Activated CD4-positive, alpha-beta memory T cell treated with anti-CD3 and anti-CD28 coated beads for 36 hours (primary cell): ENCODE measurements at regions not wholly inside any gene's neighbourhood (a gene's known extent, or its start where the extent isn't known, plus 50 kb on each side); places are given as distances from the start of the nearest gene placed in this dataset.

Experiments
- CTCF ChIA-PET: fragments of 350-600 bp; sonication (Branson Sonifier 250); formaldehyde crosslinking; loops from one replicate; lab custom pipeline; 2021; ENCODE audit warnings: antibody characterized with exemption, inconsistent platforms; lab: Charles Lee
- POLR2A ChIA-PET: fragments of 350-600 bp; sonication (Branson Sonifier 250); formaldehyde crosslinking; loops from one replicate; lab custom pipeline; 2021; ENCODE audit warnings: antibody characterized with exemption; lab: Charles Lee
- DNase-seq: peaks from one replicate; pipeline ENCODE4 v3.0.0-alpha.2; 2020
- H3K27ac Mint-ChIP-seq: one replicate; pipeline ENCODE4 v1.8.0; 2021; ENCODE audit warnings: mixed read lengths
- H3K27me3 Mint-ChIP-seq: one replicate; pipeline ENCODE4 v1.8.0; 2021; ENCODE audit warnings: mixed read lengths
- H3K36me3 Mint-ChIP-seq: one replicate; pipeline ENCODE4 v1.8.0; 2021; ENCODE audit warnings: mixed read lengths
- H3K4me1 Mint-ChIP-seq: one replicate; pipeline ENCODE4 v1.8.0; 2021; ENCODE audit warnings: low read depth, mixed read lengths
- H3K4me3 Mint-ChIP-seq: one replicate; pipeline ENCODE4 v1.8.0; 2021; ENCODE audit warnings: mild to moderate bottlenecking, mixed read lengths
- H3K9me3 Mint-ChIP-seq: one replicate; pipeline ENCODE4 v1.8.0; 2021; ENCODE audit warnings: mixed read lengths
- intact Hi-C: fragments of 100-400 bp; cut with micrococcal nuclease; formaldehyde crosslinking; loops from one replicate; pipeline ENCODE4 v1.15.1; 2023

- H3K4me3 Mint-ChIP-seq = no peak overlapping the region
- DNase-seq = no peak
- H3K9me3 Mint-ChIP-seq = no peaks in the 10 kb centered on the region
- POLR2A ChIA-PET = no interaction called here
- peaks cover 10% of the 10 kb centered on the region for H3K27me3 Mint-ChIP-seq
- H3K4me1 Mint-ChIP-seq = no peaks in the 10 kb centered on the region
- no peaks in the 10 kb centered on the region for H3K36me3 Mint-ChIP-seq
- intact Hi-C loops = no loop called here
- CTCF ChIA-PET = no interaction called here
- no peak overlapping the region for H3K27ac Mint-ChIP-seq
Observed at GRCh38 chr2:593356-594026, 83.7 kb downstream of the TMEM18 start.

- ChIA-PET CTCF (no interaction called here), POLR2A (no interaction called here)
- Mint-ChIP-seq H3K27me3 (peaks cover 11% of the 10 kb centered on the region), H3K4me1 (no peaks in the 10 kb centered on the region), H3K9me3 (no peaks in the 10 kb centered on the region), H3K27ac (no peak overlapping the region), H3K36me3 (no peaks in the 10 kb centered on the region), H3K4me3 (no peak overlapping the region)
- no peak for DNase-seq
- intact Hi-C loops = no loop called here
Observed at GRCh38 chr2:592737-593136, 84.5 kb downstream of the TMEM18 start.

- CTCF ChIA-PET = no interaction called here
- peaks cover 3% of the 10 kb centered on the region for H3K4me1 Mint-ChIP-seq
- H3K27me3 Mint-ChIP-seq = peaks cover 14% of the 10 kb centered on the region
- POLR2A ChIA-PET = no interaction called here
- intact Hi-C loops = no loop called here
- no peaks in the 10 kb centered on the region for H3K9me3 Mint-ChIP-seq
- no peak overlapping the region for H3K4me3 Mint-ChIP-seq
- DNase-seq = no peak
- no peaks in the 10 kb centered on the region for H3K36me3 Mint-ChIP-seq
- no peak overlapping the region for H3K27ac Mint-ChIP-seq
Observed at GRCh38 chr2:590214-591175, 86.7 kb downstream of the TMEM18 start.

GRCh38 chr2:589281-590130, 87.7 kb downstream of the TMEM18 start:
- Mint-ChIP-seq H3K9me3 (no peaks in the 10 kb centered on the region), H3K4me3 (no peak overlapping the region), H3K36me3 (no peaks in the 10 kb centered on the region), H3K4me1 (peaks cover 13% of the 10 kb centered on the region), H3K27ac (no peak overlapping the region), H3K27me3 (peaks cover 14% of the 10 kb centered on the region)
- POLR2A ChIA-PET = no interaction called here
- CTCF ChIA-PET = no interaction called here
- DNase-seq = no peak
- intact Hi-C loops = no loop called here

- no peak for DNase-seq
- Mint-ChIP-seq H3K4me3 (no peak overlapping the region), H3K27me3 (peaks cover 14% of the 10 kb centered on the region), H3K27ac (no peak overlapping the region), H3K9me3 (no peaks in the 10 kb centered on the region), H3K36me3 (no peaks in the 10 kb centered on the region), H3K4me1 (peaks cover 14% of the 10 kb centered on the region)
- ChIA-PET CTCF (no interaction called here), POLR2A (no interaction called here)
- intact Hi-C loops = no loop called here
Observed at GRCh38 chr2:588074-588645, 89.0 kb downstream of the TMEM18 start.

DNA sequence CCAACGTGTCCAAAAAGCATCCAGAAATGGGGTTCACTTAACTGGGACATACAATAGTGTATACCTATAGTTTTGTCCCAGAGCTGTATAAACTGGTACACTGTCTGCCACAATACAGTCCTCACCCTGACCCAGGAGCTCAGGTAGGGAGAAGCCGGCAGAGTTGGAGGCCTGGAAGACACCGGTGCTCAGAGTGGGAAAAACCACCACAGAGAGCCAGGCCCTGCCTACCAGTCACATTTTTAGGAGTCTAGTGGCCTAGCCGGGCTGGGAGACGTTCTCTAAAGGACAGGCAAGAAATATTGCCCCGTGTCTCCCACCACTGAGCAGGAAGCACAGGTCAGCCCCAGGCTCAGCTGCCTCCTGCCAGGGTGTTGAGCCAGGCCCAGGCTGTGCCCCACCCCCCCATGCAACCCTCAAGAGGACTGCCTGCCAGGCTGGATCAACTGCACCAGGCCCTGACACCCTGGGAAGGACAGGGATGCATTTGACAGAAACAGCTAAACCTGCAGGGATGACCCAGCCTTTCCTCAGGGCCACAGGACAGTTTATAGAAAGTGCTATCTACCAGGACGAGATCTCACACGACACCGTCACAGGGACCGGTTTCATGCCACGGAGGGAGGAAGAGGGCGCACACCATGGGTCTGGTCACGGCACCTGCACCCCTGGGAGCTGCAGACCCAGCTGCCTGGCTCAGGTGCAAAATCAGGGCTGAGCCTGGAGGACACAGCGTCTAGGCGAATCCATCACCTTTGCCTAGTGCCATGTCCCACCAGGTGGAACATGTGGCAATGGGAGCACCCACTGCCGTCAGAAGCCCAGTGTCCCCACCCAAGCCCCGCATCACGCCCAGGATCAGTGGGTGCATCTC, 89.9 kb downstream of the TMEM18 start:
- H3K27me3 Mint-ChIP-seq = peaks cover 14% of the 10 kb centered on the region
- H3K4me3 Mint-ChIP-seq = no peak overlapping the region
- H3K36me3 Mint-ChIP-seq = no peaks in the 10 kb centered on the region
- POLR2A ChIA-PET = no interaction called here
- no peaks in the 10 kb centered on the region for H3K9me3 Mint-ChIP-seq
- no peak overlapping the region for H3K27ac Mint-ChIP-seq
- DNase-seq = no peak
- H3K4me1 Mint-ChIP-seq = peaks cover 14% of the 10 kb centered on the region
- intact Hi-C loops = no loop called here
- CTCF ChIA-PET = no interaction called here

DNA sequence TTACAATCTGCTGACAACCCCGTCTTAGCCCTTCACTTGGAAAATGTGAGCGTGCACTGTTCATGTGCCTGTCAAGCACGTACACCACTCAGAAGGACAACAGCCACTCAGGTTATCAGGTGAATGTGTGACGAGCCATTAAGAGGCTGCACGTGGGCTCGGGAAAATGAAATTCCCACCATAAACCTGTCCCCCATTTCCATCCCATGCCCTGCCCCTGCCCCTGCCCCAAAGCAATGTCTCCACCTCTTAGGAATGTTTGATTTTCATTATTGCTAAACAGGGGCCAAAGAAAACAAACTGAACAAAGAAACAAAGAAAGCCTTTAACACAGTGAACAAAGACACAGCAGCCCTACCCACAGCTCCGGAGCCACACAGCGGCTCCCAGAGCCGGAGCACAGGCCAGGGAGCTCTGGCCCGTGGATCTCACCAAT, 90.5 kb downstream of the TMEM18 start:
- intact Hi-C loops = no loop called here
- Mint-ChIP-seq H3K36me3 (no peaks in the 10 kb centered on the region), H3K27ac (no peak overlapping the region), H3K9me3 (no peaks in the 10 kb centered on the region), H3K4me1 (peaks cover 14% of the 10 kb centered on the region), H3K27me3 (peaks cover 14% of the 10 kb centered on the region), H3K4me3 (no peak overlapping the region)
- ChIA-PET POLR2A (no interaction called here), CTCF (no interaction called here)
- DNase-seq = no peak

- intact Hi-C loops = no loop called here
Observed at GRCh38 chr2:584863-585823, 92.1 kb downstream of the TMEM18 start.

DNA sequence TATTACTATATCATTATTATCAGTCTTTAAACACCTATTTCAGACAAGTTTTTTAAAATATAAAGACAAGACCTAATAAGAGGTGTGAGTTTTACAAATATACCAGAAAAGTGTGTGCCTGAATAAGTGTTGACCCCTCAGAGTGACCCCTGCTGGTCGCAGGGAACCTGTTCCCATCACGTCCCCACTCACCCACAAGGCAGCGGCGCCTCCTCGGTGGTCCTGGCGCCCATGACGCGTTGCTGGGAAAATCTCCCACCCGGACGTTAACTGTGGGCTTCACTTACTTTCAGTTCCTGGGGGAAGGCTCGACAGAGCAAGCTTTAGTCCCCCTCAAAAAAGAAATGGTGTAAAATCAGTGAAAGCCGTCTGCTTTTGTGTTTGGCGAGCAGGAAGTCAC, 93.5 kb downstream of the TMEM18 start:
- H3K4me3 Mint-ChIP-seq = no peak overlapping the region
- H3K27ac Mint-ChIP-seq = no peak overlapping the region
- ChIA-PET POLR2A (no interaction called here), CTCF (no interaction called here)
- no peaks in the 10 kb centered on the region for H3K9me3 Mint-ChIP-seq
- peaks cover 14% of the 10 kb centered on the region for H3K4me1 Mint-ChIP-seq
- H3K27me3 Mint-ChIP-seq = peaks cover 8% of the 10 kb centered on the region
- no peaks in the 10 kb centered on the region for H3K36me3 Mint-ChIP-seq
- no peak for DNase-seq
- intact Hi-C loops = no loop called here

More at GRCh38 chr2:584863-585823, 92.1 kb downstream of the TMEM18 start:
- no peaks in the 10 kb centered on the region for H3K9me3 Mint-ChIP-seq
- CTCF ChIA-PET = interaction anchor here (0.6 to 1.2 kb wide), 3 partner anchors 51 to 120 kb away, joined by 3 to 5 read pairs (median 3); no protein-coding TSS in a partner anchor
- peaks cover 7% of the 10 kb centered on the region for H3K27me3 Mint-ChIP-seq
- no peaks in the 10 kb centered on the region for H3K36me3 Mint-ChIP-seq
- H3K4me1 Mint-ChIP-seq = peaks cover 14% of the 10 kb centered on the region
- POLR2A ChIA-PET = no interaction called here
- peak overlapping the region; percentile 38 for H3K4me3 Mint-ChIP-seq
- peak; percentile 63 for DNase-seq
- no peak overlapping the region for H3K27ac Mint-ChIP-seq

- CTCF ChIA-PET = no interaction called here
- Mint-ChIP-seq H3K9me3 (no peaks in the 10 kb centered on the region), H3K27ac (no peak overlapping the region), H3K36me3 (no peaks in the 10 kb centered on the region), H3K27me3 (peaks cover 7% of the 10 kb centered on the region), H3K4me1 (peaks cover 14% of the 10 kb centered on the region), H3K4me3 (no peak overlapping the region)
- POLR2A ChIA-PET = no interaction called here
- no peak for DNase-seq
- intact Hi-C loops = no loop called here
Observed at GRCh38 chr2:582792-583528, 94.2 kb downstream of the TMEM18 start.
